T-helper 2 cell (primary cell): ENCODE measurements at regions not wholly inside any gene's neighbourhood (a gene's known extent, or its start where the extent isn't known, plus 50 kb on each side); places are given as distances from the start of the nearest gene placed in this dataset.
"Not testable (repeated sequence)": the region's sequence is repeated elsewhere in the genome, so short reads cannot be mapped to it uniquely, and the experiment has no call there.

ENCODE experiments used
- DNase-seq, 5 experiments: peaks; one replicate each; pipeline versions ENCODE4 v3.0.0 to v3.0.0-alpha.2; 2012 to 2022

DNA sequence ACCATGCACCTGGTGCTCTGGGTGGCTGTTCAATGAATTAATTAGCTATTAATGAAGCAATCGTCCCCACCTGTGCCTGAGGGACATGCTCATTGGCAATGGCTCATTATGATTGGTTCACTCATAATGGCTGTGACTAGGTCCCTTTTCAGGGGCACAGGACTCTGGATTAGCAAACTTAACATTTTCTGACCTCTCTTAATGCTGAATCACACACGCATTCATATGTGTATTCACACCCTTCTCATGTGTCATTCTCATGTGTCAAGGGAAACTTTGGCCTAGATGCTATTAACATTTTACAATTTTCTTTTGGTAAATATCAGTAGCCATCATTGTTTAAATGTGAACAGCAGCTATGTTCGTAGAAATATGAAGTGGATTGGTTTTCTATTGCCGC is 98.9 kb upstream of the PMAIP1 start:
- no peak for DNase-seq

DNA sequence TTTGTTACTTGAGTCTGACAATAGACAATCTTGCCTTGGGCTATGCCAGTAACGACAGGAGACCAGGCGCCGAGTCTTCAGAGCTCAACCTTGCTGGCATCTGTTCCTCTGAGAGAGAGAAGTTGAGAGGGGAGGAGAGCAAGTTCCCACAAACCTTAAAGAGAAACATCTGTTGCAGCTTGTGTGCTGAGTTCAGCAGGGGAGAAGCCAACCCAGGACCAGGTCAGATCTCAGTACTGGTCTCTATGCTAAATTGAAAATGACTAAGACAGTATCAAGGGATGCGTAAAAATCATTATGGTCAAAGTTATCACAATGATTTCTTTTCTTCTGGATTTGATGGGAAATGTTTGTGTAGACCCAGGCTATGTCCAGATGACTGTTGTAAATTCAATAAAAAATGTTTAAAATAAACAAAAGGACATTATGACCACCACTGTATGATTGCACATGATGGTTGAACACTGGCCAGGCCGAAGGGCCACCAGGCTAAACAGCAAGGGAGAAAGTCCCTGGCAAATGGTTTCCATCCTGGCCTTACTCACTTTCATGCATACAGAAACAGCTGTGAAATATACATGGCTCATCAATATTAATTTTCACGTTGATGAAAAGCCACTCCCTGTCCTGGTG is 100.3 kb upstream of the PMAIP1 start:
- DNase-seq: no peak

DNA sequence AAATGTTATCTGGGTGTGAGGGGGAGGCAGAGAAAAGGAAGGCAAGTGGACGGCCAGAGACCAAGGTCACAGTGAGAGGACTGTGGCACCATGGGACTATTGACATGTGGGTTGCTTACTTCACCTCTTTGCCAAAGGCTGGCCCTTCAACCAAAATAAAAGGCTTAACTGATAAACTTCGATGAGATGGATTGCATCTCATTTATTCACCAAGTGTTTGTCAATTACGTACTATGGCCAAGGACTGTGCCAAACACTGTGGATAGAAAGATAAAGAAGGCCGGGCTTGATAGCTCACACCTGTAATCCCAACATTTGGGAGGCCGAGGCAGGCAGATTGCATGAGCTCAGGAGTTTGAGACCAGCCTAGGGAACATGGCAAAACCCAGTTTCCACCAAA is 98.7 kb upstream of the CCBE1 start:
- DNase-seq: no peak

DNA sequence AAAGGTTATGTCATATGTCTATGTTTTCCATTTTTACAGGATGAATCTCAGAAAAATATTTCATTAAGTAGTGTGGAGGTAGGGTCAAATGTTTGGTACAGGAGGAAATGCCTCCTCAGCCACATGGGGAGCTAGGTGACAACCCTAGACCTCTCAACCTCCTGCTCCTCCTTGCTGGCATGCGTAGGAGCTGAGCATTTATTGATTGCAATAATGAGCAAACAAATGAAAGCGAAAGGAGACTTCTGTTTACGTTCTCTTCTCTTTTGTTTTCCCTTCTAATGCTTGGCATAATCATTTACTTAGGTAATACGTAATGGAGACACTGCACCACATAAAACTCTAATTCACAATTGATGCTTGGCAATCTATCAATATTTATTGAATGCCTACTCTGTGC is 95.1 kb upstream of the CCBE1 start:
- peak in 1 of 5 experiments; percentile 19 for DNase-seq

DNA sequence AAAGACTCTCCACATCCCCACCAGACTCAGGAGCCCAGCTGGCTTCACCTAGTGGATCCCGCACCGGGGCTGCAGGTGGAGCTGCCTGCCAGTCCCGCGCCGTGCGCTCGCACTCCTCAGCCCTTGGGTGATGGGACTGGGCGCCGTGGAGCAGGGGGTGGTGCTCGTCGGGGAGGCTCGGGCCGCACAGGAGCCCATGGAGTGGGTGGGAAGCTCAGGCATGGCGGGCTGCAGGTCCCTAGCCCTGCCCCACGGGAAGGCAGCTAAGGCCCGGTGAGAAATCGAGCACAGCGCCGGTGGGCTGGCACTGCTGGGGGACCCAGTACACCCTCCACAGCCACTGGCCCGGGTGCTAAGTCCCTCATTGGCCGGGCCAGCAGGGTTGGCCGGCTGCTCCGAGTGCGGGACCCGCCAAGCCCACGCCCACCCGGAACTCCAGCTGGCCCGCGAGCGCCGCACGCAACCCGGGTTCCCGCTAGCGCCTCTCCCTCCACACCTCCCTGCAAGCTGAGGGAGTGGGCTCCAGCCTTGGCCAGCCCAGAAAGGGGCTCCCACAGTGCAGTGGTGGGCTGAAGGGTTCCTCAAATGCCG is 93.2 kb upstream of the CCBE1 start:
- DNase-seq: not testable (repeated sequence)

DNA sequence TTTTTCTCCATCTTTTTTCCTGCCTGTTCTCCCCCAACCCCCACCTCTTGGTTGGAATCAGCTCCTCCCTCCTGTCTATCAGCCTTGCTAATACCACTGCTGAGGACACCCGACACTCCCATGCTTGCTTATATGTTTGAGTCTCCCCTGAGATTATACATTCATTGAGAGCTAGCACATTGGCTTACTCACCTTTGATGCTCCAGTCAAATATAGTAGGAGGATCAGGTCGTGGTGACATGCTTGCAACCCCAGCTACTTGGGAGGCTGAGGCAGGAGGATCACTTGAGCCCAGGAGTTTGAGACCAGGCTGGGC is 91.5 kb upstream of the CCBE1 start:
- DNase-seq: no peak

DNA sequence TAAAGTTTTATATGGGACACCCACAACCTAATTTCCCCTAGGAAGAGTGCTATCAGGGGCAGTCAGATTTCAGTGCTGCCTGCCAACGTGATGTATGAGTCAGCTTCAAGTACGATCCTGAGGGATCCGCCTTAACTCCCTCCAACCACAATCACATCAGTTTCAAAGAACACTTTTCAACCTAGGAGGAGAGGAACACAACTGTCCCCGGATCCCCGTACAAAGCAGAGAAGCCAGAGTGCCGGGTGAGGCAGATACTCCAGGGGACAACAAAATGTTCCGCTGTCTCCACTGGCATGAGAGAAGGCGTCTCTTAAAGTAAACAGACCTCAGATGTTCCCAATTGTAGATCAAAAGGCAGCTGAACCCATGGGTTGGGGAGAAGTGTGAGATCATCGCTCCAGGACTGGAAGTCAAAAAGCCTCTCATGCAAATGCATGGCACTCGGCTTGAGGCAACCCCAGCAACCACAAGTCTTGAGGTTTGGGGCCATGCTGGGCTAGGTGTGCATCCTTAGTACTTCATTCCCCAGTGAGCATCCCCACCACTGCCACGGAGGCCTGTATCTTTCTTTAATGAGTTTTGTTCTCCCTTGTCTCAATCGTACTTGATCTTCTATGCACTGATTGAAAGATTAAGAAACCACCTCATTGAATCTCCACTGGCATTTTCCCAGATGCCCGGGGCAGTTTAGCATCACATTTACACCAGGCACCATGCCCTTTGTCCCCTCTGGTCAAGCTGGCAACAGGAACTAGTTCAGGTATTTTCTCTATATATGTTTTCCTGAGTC is 91.0 kb upstream of the CCBE1 start:
- no peak for DNase-seq

DNA sequence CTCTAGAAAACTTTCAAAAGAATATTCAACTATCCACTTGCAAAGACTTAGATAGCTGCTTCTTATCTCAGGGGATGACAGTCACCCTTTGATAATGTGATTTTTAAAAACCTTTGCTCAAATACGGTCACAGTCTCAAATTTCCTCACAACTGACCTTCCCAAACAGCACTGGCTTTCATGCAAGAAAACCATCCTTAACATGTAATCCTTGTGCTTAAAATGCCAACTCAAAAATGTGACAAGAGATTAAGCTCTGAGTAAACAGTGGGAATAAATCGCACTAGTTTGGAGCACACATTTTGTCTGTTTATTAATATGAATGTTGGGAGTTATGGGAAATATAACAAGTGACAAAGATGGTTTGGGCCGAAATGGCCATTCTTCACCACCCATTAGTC is 87.5 kb upstream of the CCBE1 start:
- no peak for DNase-seq

DNA sequence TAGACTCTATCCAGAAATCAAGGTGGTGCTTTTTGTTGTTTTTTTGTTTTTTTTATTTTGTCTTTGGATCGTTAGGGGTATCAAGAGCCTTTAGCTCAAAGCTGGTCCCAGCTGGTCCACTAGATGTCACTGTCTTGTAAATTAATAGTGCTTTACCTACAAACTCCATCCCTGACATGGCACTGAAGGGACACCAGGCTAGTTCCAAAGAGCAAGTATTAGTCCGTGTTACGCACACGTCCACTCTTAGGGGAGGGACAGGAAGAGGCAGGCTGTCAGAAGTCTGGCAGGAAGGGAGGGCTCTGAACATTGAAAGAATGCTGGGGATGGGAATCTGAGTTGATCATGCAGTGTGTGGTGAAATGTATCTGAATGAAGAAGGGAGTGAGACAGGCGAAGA is 85.9 kb upstream of the CCBE1 start:
- DNase-seq: peak in 1 of 5 experiments; percentile 63

DNA sequence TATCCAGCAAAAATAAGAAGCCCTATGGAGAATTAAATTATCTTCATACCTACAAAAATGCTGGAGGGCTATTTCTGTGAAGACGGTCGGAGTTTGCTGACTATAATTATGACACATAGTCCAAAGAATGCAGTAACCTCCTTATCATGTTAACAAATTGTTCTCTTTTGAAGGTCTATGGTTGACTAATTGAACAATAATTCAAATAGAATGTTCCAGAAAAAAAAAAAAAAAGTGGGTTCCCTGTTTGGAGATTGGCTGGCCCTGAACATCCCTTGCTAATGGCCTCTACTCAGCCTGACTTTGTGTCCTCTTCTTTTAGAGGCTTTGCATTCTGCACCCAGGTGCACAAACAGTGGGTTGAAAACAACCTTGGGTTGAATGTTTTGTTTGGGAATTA is 82.8 kb upstream of the CCBE1 start:
- DNase-seq: no peak

DNA sequence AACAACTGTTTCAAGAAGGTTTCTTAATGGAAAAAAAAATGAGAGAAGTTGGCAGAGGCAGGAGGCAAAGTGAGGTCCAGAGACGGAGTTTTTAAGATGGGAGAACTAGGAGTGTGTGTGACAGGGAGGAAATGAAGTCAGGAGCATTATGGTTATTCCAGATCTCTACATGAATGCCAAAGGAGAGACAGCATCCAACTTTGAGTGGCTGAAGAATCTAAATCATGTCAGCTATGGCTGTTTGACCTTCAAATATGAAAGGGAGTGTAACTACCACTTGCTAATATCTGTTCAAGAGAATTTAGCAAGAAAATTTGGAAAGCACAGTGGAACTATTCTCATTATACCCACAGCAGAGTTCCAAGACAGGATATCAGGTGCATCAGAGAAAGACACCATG is 81.2 kb upstream of the CCBE1 start:
- no peak for DNase-seq

DNA sequence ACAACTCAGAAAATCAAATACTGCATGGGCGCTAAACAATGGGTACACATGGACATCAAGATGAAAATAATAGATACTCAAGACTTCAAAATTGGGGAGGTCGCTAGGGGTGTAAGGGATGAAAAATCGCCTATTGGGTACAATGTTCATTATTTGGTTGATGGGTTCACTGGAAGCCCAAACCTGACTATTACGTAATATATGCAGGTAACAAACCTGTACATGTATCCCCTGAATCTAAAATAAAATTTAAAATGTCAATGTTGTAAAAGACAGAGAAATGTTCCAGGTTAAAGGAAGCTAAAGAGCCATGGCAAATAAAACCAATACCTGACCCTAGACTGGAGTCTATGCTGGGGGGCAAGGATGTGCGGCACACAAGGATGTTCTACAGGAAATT is 80.4 kb upstream of the CCBE1 start:
- no peak for DNase-seq

DNA sequence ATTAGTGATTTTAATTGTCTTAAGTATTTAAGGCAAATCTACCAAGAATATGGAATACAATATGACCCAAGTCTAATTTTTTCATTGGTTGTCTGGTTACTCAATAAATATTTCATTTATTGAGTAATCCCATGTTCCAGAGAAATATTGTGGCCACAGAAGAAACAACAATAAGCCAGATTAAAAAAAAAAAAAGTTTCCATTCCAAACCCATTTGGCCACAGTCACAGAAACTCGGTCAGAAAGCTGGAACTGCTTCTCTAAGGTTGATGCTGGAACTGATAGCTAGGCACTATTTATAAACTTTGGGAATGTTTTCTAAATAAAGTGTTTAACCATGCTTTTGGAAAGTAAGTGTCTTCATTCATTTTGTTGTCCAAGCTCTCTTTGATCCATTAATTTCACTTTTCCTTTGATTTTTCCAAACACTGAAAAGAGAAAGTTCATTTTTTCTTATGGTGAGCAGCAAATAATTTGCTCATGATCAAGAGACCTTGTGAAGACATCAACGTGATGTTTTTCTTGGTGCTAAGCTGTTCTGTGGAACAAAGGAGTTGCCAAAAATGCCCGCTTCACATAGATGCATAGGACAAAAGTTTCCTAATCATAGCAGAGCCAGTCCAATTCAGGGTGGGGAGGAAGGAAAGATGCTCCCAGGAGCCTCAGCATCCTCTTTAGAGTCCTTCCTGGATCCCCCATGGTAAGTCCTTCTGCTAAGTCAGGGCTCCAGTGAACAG is 72.1 kb upstream of the CCBE1 start:
- DNase-seq: no peak

DNA sequence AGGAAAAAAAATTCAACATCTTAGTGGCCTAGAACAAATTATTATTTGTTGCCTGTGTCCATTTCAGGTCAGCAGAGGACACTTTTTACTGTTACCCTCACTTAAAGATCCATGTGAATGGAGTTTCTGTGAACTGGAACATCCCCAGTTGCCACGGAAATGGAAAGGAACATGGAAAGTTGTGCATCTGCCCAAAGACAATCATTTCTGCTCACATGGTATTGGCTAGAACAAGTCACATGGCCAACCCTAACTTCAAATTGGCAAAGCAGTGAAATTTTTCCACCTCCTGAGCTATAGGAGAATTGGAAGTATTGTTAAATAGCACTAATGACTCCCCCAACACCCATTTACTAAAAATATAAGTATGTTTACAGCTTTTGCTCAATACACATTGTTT is 71.2 kb upstream of the CCBE1 start:
- DNase-seq: no peak

DNA sequence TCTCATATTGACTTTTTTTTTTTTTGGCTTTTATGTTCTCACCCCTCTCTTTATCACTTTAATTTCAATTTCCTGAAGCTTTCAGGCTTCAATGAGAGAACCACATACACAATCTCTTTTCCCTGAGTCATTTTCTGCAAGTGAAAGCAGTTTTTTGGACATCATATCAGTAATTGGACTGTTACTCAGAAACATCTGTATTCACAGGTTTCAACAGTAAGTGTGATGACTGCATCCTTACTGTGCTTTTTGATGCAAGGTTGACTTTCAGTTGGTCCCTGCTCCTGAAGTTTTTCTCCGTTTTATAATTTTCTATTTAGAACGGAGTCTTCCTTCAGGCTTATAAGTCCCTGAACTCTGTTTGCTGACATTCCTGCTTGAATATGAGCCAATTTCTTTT is 70.5 kb upstream of the CCBE1 start:
- DNase-seq: peak in 1 of 5 experiments; percentile 5

DNA sequence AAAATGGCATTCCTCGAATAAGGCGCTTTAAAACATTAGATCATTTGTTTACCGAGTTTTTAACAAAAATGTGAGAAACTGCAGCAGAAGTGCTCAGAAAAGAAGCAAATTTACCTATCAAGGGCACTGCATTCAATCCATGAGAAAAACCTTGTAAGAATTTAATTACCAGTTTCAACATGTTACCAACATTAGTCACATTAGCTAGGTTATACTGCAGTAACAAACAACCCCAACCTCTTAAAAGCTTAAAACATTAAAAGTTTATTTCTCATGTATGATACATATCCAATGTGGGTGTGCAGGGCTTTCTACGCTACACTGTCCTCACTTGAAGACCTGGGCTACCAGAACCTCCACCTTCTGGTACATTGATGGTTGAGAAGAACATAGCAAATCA is 68.1 kb upstream of the CCBE1 start:
- no peak for DNase-seq

DNA sequence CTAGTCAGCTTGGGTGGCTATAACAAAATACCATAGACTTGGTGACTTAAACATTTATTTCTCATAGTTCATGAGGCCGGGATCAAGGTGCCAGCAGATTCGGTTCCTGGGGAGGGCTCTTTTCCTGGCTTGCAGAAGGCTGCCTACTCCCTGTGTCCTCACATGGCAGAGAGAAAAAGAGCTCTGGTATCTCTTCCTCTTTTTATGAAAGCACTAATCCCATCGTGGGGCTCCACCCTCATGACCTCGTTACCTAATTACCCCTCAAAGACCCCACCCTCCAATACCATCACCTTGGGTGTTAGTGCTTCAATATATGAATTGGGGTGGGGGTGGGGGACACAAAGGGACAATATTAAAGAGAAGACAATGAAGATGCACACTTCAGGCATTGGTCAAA is 67.1 kb upstream of the CCBE1 start:
- no peak for DNase-seq

DNA sequence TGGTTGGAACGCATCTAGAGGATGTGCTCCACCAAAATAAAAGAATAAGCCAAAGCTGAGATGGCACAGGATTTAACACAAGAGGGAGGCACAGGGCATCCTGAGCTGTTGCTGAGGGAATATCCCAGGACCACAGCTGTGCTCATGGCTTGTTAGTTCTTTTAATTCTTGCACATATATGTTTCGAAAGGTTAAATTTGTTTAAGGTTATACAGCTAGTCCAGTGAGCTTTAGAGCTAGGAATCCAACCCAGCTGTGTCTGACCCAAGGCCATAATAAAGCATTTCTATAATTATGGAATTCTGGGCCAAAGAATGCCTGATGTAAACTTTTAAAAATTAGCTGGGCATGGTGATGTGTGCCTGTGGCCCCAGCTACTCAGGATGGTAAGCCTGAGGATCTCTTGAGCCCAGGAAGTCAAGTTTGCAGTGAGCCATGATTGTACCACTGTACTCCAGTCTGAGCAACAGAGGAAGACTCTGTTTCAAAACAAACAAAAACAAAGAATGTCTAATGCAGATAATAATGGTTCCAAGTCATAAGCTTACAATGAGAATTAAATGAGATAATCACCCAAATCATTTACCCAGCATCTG is 66.4 kb upstream of the CCBE1 start:
- DNase-seq: no peak

DNA sequence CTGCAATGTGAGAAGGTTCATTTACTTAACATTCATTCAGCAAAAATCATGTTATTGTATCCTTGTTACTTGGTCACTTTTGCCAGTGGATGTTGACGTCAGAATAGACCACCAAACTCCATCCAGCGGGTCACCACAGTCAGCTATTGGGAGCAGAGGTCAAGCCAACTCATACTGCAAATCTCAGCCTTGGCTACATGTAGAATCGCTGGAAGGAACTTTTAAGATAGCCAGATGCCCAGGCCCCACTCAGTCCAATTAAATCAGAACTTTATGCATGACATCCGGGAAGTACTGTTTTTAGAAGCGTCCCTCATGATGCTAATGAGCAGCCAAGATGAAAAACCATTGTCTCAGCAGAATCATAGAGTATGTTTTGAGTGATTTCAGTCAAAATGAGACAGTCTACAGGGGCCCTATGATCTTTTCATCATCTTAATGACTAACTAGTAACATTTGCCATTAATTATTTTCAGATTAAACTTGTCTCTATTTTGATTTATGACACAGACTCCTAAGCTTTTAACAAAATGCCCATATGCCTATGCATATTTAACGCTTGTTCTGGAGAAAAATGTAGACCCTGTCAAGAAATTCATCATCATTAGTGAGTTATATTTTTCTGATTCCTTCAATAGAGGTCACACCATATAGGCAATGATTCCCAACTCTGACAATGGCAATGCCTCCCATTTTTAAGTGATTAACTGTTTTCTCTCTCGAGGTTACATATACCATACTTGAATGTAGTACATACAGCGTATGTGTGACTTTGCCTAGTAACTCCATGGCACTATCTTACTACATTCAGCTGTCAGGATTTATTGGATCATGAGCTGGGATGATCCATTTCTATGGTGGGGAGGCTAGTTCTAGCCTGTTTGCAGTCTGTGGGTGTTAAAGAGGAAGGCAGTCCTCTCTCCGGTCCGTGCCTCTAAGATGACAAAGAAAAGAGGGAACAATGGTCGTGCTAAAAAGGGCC is 63.7 kb upstream of the CCBE1 start:
- no peak for DNase-seq

DNA sequence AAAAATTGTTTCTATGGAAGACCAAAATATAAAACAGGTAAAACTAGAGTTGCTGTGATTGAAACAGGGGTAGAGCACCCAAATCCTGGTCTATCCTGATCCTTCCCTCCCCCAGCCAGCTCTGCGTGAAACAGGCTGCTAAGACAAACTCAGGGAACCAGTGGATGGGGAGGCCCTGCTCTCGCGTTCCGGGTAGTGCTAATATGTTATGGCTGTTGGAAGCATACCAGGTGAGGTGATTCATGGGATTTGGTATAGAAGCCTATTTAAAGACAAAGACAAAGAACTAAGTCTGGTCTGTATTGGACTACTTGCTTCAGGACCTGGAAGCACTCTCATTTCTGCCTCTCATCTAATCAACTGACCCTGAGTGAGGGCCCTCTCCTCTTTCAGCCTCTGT is 63.0 kb upstream of the CCBE1 start:
- no peak for DNase-seq

DNA sequence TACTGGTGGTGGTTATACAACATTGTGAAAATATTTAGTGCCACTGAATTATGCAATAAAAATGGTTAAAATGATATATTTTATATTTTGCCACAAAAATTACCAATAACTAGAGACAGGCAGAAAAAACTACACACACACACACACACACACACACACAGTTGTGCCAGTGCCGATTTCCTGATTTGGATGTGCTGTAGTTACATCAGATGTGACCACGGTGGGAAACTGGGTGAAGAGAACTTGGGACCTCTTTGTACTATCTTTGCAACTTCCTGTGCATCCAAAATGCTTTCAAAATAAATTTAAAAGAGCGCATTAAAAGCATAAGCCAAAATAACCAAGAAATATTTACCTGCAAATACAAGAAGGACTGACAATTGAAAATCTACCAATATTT is 61.6 kb upstream of the CCBE1 start:
- DNase-seq: no peak

DNA sequence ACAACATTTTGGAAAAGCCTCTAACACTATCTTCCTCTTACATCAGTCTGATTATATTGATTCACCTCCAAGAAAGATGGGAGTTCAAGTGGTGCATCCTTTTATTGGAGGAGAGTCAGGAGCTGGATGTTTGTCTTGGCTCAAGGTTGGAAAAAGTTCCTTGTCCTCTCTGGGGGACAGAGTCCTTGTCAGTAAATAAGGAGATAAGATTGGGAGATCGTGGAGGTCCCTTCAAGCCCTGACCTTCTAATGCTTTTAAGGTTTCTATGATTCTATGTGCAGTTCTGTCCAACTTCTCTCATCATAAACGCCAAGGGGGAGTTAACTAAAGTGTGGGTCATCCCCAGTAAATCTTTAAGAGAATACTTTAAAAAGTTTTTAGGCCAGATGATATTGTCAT is 60.9 kb upstream of the CCBE1 start:
- DNase-seq: no peak
